Erythroblast (primary cell): ENCODE measurements at regions not wholly inside any gene's neighbourhood (a gene's known extent, or its start where the extent isn't known, plus 50 kb on each side); places are given as distances from the start of the nearest gene placed in this dataset.

Experiments
- GATA1 ChIP-seq: IDR thresholded peaks from 2 replicates; pipeline ENCODE4 v1.6.1; 2011; ENCODE audit warnings: low read depth, mild to moderate bottlenecking, control low read depth, low read length, moderate library complexity
- POLR2A ChIP-seq: IDR thresholded peaks from 2 replicates; pipeline ENCODE4 v1.6.1; 2011; ENCODE audit warnings: mild to moderate bottlenecking, low read length

GRCh38 chr15:38756441-38756840, 191.8 kb upstream of the RASGRP1 start:
- TF ChIP-seq POLR2A (no peak), GATA1 (no peak)
